ENCODE measurements at regions not wholly inside any gene's neighbourhood (a gene's known extent, or its start where the extent isn't known, plus 50 kb on each side); places are given as distances from the start of the nearest gene placed in this dataset.

DNA sequence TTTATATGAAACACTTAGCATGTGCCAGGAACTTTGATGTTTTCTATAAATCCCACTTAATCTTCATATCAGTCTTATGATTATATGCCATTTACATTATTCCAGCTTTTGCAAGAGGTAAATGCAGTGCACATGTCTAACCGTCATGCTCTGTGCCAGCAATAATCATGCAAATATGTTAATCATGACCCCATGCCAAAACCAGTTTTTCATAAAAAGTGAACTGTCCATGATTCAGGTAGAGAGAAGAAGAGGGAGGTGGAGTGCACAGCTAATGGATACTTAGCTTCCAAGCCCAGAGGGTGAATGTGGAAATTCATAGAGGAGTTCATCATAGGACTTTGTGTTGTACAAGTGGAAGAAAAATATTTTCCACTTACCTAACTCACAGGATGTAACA, 458.4 kb downstream of the TBC1D4 start:
- TF ChIP-seq, protein P1, sequence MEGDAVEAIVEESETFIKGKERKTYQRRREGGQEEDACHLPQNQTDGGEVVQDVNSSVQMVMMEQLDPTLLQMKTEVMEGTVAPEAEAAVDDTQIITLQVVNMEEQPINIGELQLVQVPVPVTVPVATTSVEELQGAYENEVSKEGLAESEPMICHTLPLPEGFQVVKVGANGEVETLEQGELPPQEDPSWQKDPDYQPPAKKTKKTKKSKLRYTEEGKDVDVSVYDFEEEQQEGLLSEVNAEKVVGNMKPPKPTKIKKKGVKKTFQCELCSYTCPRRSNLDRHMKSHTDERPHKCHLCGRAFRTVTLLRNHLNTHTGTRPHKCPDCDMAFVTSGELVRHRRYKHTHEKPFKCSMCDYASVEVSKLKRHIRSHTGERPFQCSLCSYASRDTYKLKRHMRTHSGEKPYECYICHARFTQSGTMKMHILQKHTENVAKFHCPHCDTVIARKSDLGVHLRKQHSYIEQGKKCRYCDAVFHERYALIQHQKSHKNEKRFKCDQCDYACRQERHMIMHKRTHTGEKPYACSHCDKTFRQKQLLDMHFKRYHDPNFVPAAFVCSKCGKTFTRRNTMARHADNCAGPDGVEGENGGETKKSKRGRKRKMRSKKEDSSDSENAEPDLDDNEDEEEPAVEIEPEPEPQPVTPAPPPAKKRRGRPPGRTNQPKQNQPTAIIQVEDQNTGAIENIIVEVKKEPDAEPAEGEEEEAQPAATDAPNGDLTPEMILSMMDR (IDR thresholded peaks at IDR 0.05; ENCODE audit: low read length), result no peak
- TF ChIP-seq EZH2 (optimal IDR thresholded peaks at IDR 0.05; ENCODE audit: low read depth, low read length) (no peak), EZH2phosphoT487 (IDR thresholded peaks at IDR 0.05; ENCODE audit: low read length) (no peak)
